Tibial nerve (tissue), 4 donors: ENCODE measurements at regions not wholly inside any gene's neighbourhood (a gene's known extent, or its start where the extent isn't known, plus 50 kb on each side); places are given as distances from the start of the nearest gene placed in this dataset.

Experiments used
- CTCF ChIP-seq, 5 experiments: fragments of 200-600 bp in 3 of 5; fragments of 450-650 bp in 2 of 5; sonication (generic) in 3 of 5; IDR thresholded peaks; one replicate each; pipeline ENCODE4 v1.5.1; 2016 to 2019; ENCODE audit warnings: antibody characterized with exemption in 5 of 5, mild to moderate bottlenecking in 3 of 5, moderate library complexity in 2 of 5
- EP300 ChIP-seq, 2 donors: sonication (generic); formaldehyde crosslinking; IDR thresholded peaks; one replicate each; pipeline ENCODE4 v1.6.1; 2017; ENCODE audit warnings: antibody characterized with exemption in 2 of 2, mild to moderate bottlenecking in 1 of 2
- POLR2A ChIP-seq, 2 donors: fragments of 450-650 bp; IDR thresholded peaks; one replicate each; pipeline ENCODE4 v1.6.1; 2017; ENCODE audit warnings: antibody characterized with exemption in 2 of 2, mild to moderate bottlenecking in 2 of 2, moderate library complexity in 2 of 2

GRCh38 chr15:37368961-37369360, 268.6 kb upstream of the MEIS2 start:
- TF ChIP-seq CTCF (IDR thresholded peaks at IDR 0.05): no peak
- TF ChIP-seq POLR2A (IDR thresholded peaks at IDR 0.05): no peak
- TF ChIP-seq EP300 (IDR thresholded peaks at IDR 0.05): no peak
